MM.1S (cell line): ENCODE measurements at regions not wholly inside any gene's neighbourhood (a gene's known extent, or its start where the extent isn't known, plus 50 kb on each side); places are given as distances from the start of the nearest gene placed in this dataset.

Experiments used
- CTCF ChIP-seq: fragments of 300-600 bp; sonication (generic); IDR thresholded peaks from 2 replicates; pipeline ENCODE4 v1.5.1; 2016; ENCODE audit warnings: antibody characterized with exemption, low read length, mixed read lengths
- EZH2phosphoT487 ChIP-seq: fragments of 300-600 bp; sonication (generic); IDR thresholded peaks from 2 replicates; pipeline ENCODE4 v1.6.1; 2018; ENCODE audit warnings: antibody characterized with exemption, low read length

- no peak for TF ChIP-seq CTCF
- TF ChIP-seq EZH2phosphoT487 = no peak
Measured at GRCh38 chr1:54485416-54485815, 62.6 kb upstream of the ACOT11 start.
